Endodermal cell (in vitro differentiated cells): ENCODE measurements at regions not wholly inside any gene's neighbourhood (a gene's known extent, or its start where the extent isn't known, plus 50 kb on each side); places are given as distances from the start of the nearest gene placed in this dataset.

Source experiments
- DNase-seq: peaks from one replicate; pipeline ENCODE4 v3.0.0-alpha.2; 2017
- H3K27ac ChIP-seq: 2 replicates; pipeline ENCODE4 v1.5.1; 2013; ENCODE audit warnings: mild to moderate bottlenecking, low read depth, low read length, moderate library complexity
- H3K27me3 ChIP-seq: 2 replicates; pipeline ENCODE4 v1.6.1; 2013; ENCODE audit warnings: mild to moderate bottlenecking, low read length, moderate library complexity; ENCODE audit not compliant: insufficient read depth, control insufficient read depth, poor library complexity, severe bottlenecking
- H3K36me3 ChIP-seq: 2 replicates; pipeline ENCODE4 v1.7.0; 2013; ENCODE audit warnings: mild to moderate bottlenecking, low read length, moderate library complexity; ENCODE audit not compliant: control insufficient read depth, insufficient read depth
- H3K4me1 ChIP-seq: one replicate; pipeline ENCODE4 v1.7.0; 2013; ENCODE audit warnings: low read length; ENCODE audit not compliant: control insufficient read depth, insufficient read depth
- H3K4me3 ChIP-seq: 2 replicates; pipeline ENCODE4 v1.5.1; 2013; ENCODE audit warnings: mild to moderate bottlenecking, low read length, moderate library complexity
- H3K9ac ChIP-seq: 2 replicates; pipeline ENCODE4 v1.6.1; 2013; ENCODE audit warnings: mild to moderate bottlenecking, low read length, moderate library complexity; ENCODE audit not compliant: poor library complexity, severe bottlenecking; ENCODE audit errors: extremely low read depth
- H3K9me3 ChIP-seq: 2 replicates; pipeline ENCODE4 v1.6.1; 2013; ENCODE audit warnings: mild to moderate bottlenecking, low read length, moderate library complexity; ENCODE audit not compliant: control insufficient read depth
- H3K27ac Mint-ChIP-seq: 2 replicates; pipeline ENCODE4 v1.8.0; 2020; ENCODE audit warnings: mixed read lengths
- H3K27me3 Mint-ChIP-seq: 2 replicates; pipeline ENCODE4 v1.8.0; 2021; ENCODE audit warnings: mild to moderate bottlenecking, mixed read lengths; ENCODE audit not compliant: insufficient read depth
- H3K36me3 Mint-ChIP-seq: 2 replicates; pipeline ENCODE4 v1.8.0; 2020; ENCODE audit warnings: low read depth, mixed read lengths
- H3K4me1 Mint-ChIP-seq: 2 replicates; pipeline ENCODE4 v1.8.0; 2020; ENCODE audit warnings: mixed read lengths
- H3K4me3 Mint-ChIP-seq: 2 replicates; pipeline ENCODE4 v1.8.0; 2020; ENCODE audit warnings: mild to moderate bottlenecking, moderate library complexity, mixed read lengths
- H3K9me3 Mint-ChIP-seq: 2 replicates; pipeline ENCODE4 v1.8.0; 2020; ENCODE audit warnings: mild to moderate bottlenecking, mixed read lengths
- CTCF ChIP-seq: fragments of 200-600 bp; sonication (generic); conservative IDR thresholded peaks from 2 replicates; pipeline ENCODE4 v1.5.0; 2021; ENCODE audit warnings: antibody characterized with exemption, mild to moderate bottlenecking
- WGBS, 2 experiments: methylation state at CpG; one replicate each; pipeline versions ENCODE4 v1.1.5 to v1.1.7; 2013; ENCODE audit warnings: missing lambda C conversion rate in 2 of 2, mixed read lengths in 1 of 2; ENCODE audit not compliant: insufficient coverage in 1 of 2, insufficient read length in 1 of 2; 5-methylcytosine and 5-hydroxymethylcytosine counted together

- 89 to 95% methylated on average over 3 of the region's 3 CpGs for WGBS, 2 experiments
- no peaks in the 10 kb centered on the region for H3K36me3 ChIP-seq
- no peak overlapping the region for H3K4me3 Mint-ChIP-seq
- no peaks in the 10 kb centered on the region for H3K27me3 ChIP-seq
- no peak overlapping the region for H3K27ac ChIP-seq
- H3K4me3 ChIP-seq: no peak overlapping the region
- no peak for DNase-seq
- H3K4me1 ChIP-seq: no peaks in the 10 kb centered on the region
- H3K4me1 Mint-ChIP-seq: no peaks in the 10 kb centered on the region
- no peak overlapping the region for H3K9ac ChIP-seq
- H3K9me3 Mint-ChIP-seq: no peaks in the 10 kb centered on the region
- peaks cover 6% of the 10 kb centered on the region for H3K27me3 Mint-ChIP-seq
- no peaks in the 10 kb centered on the region for H3K9me3 ChIP-seq
- H3K27ac Mint-ChIP-seq: no peak overlapping the region
- no peak for TF ChIP-seq CTCF
- no peaks in the 10 kb centered on the region for H3K36me3 Mint-ChIP-seq
Observed at GRCh38 chr21:32090956-32091355, 187.9 kb downstream of the MIS18A start.

GRCh38 chr21:32089766-32090165, 189.1 kb downstream of the MIS18A start:
- no peak for DNase-seq
- peaks cover 6% of the 10 kb centered on the region for H3K27me3 Mint-ChIP-seq
- no peak overlapping the region for H3K27ac ChIP-seq

GRCh38 chr21:32088471-32088870, 190.4 kb downstream of the MIS18A start:
- Mint-ChIP-seq H3K36me3 (no peaks in the 10 kb centered on the region), H3K9me3 (no peaks in the 10 kb centered on the region), H3K4me1 (no peaks in the 10 kb centered on the region), H3K4me3 (no peak overlapping the region), H3K27me3 (peaks cover 6% of the 10 kb centered on the region), H3K27ac (no peak overlapping the region)
- Histone ChIP-seq H3K9me3 (no peaks in the 10 kb centered on the region), H3K27me3 (no peaks in the 10 kb centered on the region), H3K4me1 (no peaks in the 10 kb centered on the region), H3K4me3 (no peak overlapping the region), H3K27ac (no peak overlapping the region), H3K36me3 (no peaks in the 10 kb centered on the region), H3K9ac (no peak overlapping the region)
- TF ChIP-seq CTCF: no peak
- no peak for DNase-seq

More at GRCh38 chr21:32089766-32090165, 189.1 kb downstream of the MIS18A start:
- no peak overlapping the region for H3K4me3 ChIP-seq
- no peaks in the 10 kb centered on the region for H3K4me1 ChIP-seq
- no peak overlapping the region for H3K4me3 Mint-ChIP-seq
- no peak overlapping the region for H3K27ac Mint-ChIP-seq
- H3K27me3 ChIP-seq: no peaks in the 10 kb centered on the region
- H3K4me1 Mint-ChIP-seq: no peaks in the 10 kb centered on the region
- TF ChIP-seq CTCF: no peak
- H3K36me3 Mint-ChIP-seq: no peaks in the 10 kb centered on the region
- H3K9me3 Mint-ChIP-seq: no peaks in the 10 kb centered on the region
- H3K9me3 ChIP-seq: no peaks in the 10 kb centered on the region
- H3K9ac ChIP-seq: no peak overlapping the region
- no peaks in the 10 kb centered on the region for H3K36me3 ChIP-seq
- 91% methylated on average over 2 of the region's 2 CpGs; no CpG with 5 or more reads in 1 of the 2 experiments for WGBS, 2 experiments
